Panc1 (cell line): ENCODE measurements at regions not wholly inside any gene's neighbourhood (a gene's known extent, or its start where the extent isn't known, plus 50 kb on each side); places are given as distances from the start of the nearest gene placed in this dataset.

Source experiments
- ATAC-seq: fragments of 200-7000 bp; cut with Tn5 transposase; 2 replicates; pipeline ENCODE4 v1.9.1; 2020; ENCODE audit warnings: mild to moderate bottlenecking, moderate library complexity
- BruUV-seq: library from RNA; stranded (reverse); fragments of 400-500 nt; replicated peaks from 2 replicates; lab custom pipeline; 2021; lab: Mats Ljungman, UMichigan
- CTCF ChIA-PET: fragments of 300-600 bp; sonication (Branson Sonifier 250); formaldehyde crosslinking; loops from one replicate; lab custom pipeline; 2022; ENCODE audit warnings: antibody characterized with exemption; lab: Charles Lee
- POLR2A ChIA-PET: fragments of 300-600 bp; sonication (Branson Sonifier 250); formaldehyde crosslinking; loops from one replicate; lab custom pipeline; 2022; ENCODE audit warnings: antibody characterized with exemption; lab: Charles Lee
- DNase-seq: peaks from one replicate; pipeline ENCODE4 v3.0.0-alpha.2; 2010; ENCODE audit warnings: low read depth, low spot score
- H3K27ac ChIP-seq: 2 replicates; pipeline ENCODE4 v1.5.1; 2011; ENCODE audit warnings: mild to moderate bottlenecking, low read length, inconsistent platforms
- H3K27me3 ChIP-seq: fragments of 200-500 bp; sonication (Bioruptor generic); 2 replicates; pipeline ENCODE4 v1.6.0; 2014; ENCODE audit warnings: low read length, inconsistent platforms; ENCODE audit not compliant: control insufficient read depth, insufficient read depth
- H3K36me3 ChIP-seq: fragments of 200-500 bp; sonication (Bioruptor generic); 2 replicates; pipeline ENCODE4 v1.5.1; 2014; ENCODE audit warnings: inconsistent platforms, mild to moderate bottlenecking, low read length, moderate library complexity; ENCODE audit not compliant: control insufficient read depth, insufficient read depth
- H3K4me1 ChIP-seq: 2 replicates; pipeline ENCODE4 v1.5.1; 2011; ENCODE audit warnings: inconsistent platforms, mild to moderate bottlenecking, low read length, moderate library complexity; ENCODE audit not compliant: control insufficient read depth, insufficient read depth
- H3K4me3 ChIP-seq, 2 experiments: 2 replicates each; pipeline ENCODE4 v1.5.1; 2011 to 2012; ENCODE audit warnings: low read depth in 2 of 2, low read length in 2 of 2, mild to moderate bottlenecking in 2 of 2, inconsistent platforms in 1 of 2, moderate library complexity in 1 of 2
- H3K9me3 ChIP-seq: fragments of 200-500 bp; sonication (Bioruptor generic); 2 replicates; pipeline ENCODE4 v1.5.1; 2014; ENCODE audit warnings: low read depth, mild to moderate bottlenecking, inconsistent platforms, low read length, moderate library complexity; ENCODE audit not compliant: control insufficient read depth, insufficient read depth
- CTCF ChIP-seq: fragments of 450-650 bp; IDR thresholded peaks from 2 replicates; pipeline ENCODE4 v1.5.1; 2017; ENCODE audit warnings: mild to moderate bottlenecking
- POLR2AphosphoS5 ChIP-seq: IDR thresholded peaks from 2 replicates; pipeline ENCODE4 v1.6.1; 2012; ENCODE audit warnings: mild to moderate bottlenecking, low read depth, low read length, moderate library complexity
- REST ChIP-seq, 2 experiments: IDR thresholded peaks; 2 replicates each; pipeline ENCODE4 v1.6.1; 2011 to 2012; ENCODE audit warnings: low read depth in 2 of 2, control low read depth in 1 of 2, low read length in 1 of 2, mild to moderate bottlenecking in 1 of 2, moderate library complexity in 1 of 2; ENCODE audit not compliant: insufficient read depth in 1 of 2
- SIN3A ChIP-seq: IDR thresholded peaks from 2 replicates; pipeline ENCODE4 v1.6.1; 2012; ENCODE audit warnings: low read depth, mild to moderate bottlenecking, low read length, moderate library complexity, borderline replicate concordance; ENCODE audit not compliant: insufficient read depth
- TCF7L2 ChIP-seq: IDR thresholded peaks from 2 replicates; pipeline ENCODE4 v1.6.1; 2011; ENCODE audit warnings: mild to moderate bottlenecking, low read depth, low read length, inconsistent platforms
- in situ Hi-C: cut with HindIII; loops from 2 replicates; pipeline ENCODE4 v1.10.0; 2016; ENCODE audit warnings: low sequenced_read_pairs, low pct_unique_long_range_greater_than_20kb
- intact Hi-C: fragments of 100-400 bp; cut with micrococcal nuclease; formaldehyde crosslinking; loops from one replicate; pipeline ENCODE4 v1.10.0; 2022; ENCODE audit not compliant: unreplicated experiment

- ATAC-seq (no peak), DNase-seq (peak; percentile 13)
- H3K4me1 ChIP-seq = no peaks in the 10 kb centered on the region
- POLR2A ChIA-PET = no interaction called here
- no peaks in the 10 kb centered on the region for H3K9me3 ChIP-seq
- no peak overlapping the region for H3K27ac ChIP-seq
- in situ Hi-C loops (no loop called here), intact Hi-C loops (loop anchor here (5.0 kb wide), 1 partner anchor 483 kb away; no protein-coding TSS in a partner anchor)
- H3K4me3 ChIP-seq = no peak overlapping the region
- CTCF ChIA-PET = no interaction called here
- H3K36me3 ChIP-seq = no peaks in the 10 kb centered on the region
- H3K27me3 ChIP-seq = no peaks in the 10 kb centered on the region; the same call in 1 of the 2 replicates
- TF ChIP-seq TCF7L2 (no peak), POLR2AphosphoS5 (no peak), SIN3A (no peak), REST (IDR thresholded peaks at IDR 0.05; ENCODE audit: insufficient read depth in 1 of 2, low read depth in 2 of 2, low read length in 1 of 2) (no peak), CTCF (peak; percentile 75)
- no TSS peak for BruUV-seq
Measured at GRCh38 chr4:71229477-71230270, 109.1 kb upstream of the SLC4A4 start.

- H3K27me3 ChIP-seq = no peaks in the 10 kb centered on the region; the same call in 1 of the 2 replicates
- intact Hi-C loops (no loop called here), in situ Hi-C loops (no loop called here)
- no peak overlapping the region for H3K4me3 ChIP-seq
- ATAC-seq (no peak), DNase-seq (no peak)
- TF ChIP-seq TCF7L2 = no peak
- TF ChIP-seq REST (IDR thresholded peaks at IDR 0.05; ENCODE audit: insufficient read depth in 1 of 2, low read depth in 2 of 2, low read length in 1 of 2) = no peak
- TF ChIP-seq SIN3A = no peak
- no peak for TF ChIP-seq POLR2AphosphoS5
- TF ChIP-seq CTCF = no peak
- H3K4me1 ChIP-seq = no peaks in the 10 kb centered on the region
- H3K9me3 ChIP-seq = no peaks in the 10 kb centered on the region
- POLR2A ChIA-PET = no interaction called here
- no peak overlapping the region for H3K27ac ChIP-seq
- no peaks in the 10 kb centered on the region for H3K36me3 ChIP-seq
- no TSS peak for BruUV-seq
- CTCF ChIA-PET = no interaction called here
Measured at GRCh38 chr4:71230271-71231128, 108.3 kb upstream of the SLC4A4 start.
